ENCODE measurements at regions not wholly inside any gene's neighbourhood (a gene's known extent, or its start where the extent isn't known, plus 50 kb on each side); places are given as distances from the start of the nearest gene placed in this dataset.

DNA sequence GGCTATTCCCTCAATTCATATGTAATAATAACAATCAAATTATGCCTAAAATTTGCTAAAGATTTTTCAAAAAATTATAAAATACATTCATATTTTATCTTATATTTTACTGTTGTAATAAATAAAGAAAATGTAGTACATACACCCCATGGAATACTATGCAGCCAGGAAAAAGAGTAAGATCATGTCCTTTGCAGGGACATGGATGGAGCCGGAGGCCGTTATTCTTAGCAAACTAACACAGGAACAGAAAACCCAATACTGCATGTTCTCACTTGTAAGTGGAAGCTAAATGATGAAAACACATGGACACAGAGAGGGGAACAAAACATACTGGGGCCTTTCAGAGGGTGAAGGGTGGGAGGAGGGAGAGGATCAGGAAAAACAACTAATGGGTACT lies 584.2 kb upstream of the MMS22L start:
- TF ChIP-seq, protein P1, sequence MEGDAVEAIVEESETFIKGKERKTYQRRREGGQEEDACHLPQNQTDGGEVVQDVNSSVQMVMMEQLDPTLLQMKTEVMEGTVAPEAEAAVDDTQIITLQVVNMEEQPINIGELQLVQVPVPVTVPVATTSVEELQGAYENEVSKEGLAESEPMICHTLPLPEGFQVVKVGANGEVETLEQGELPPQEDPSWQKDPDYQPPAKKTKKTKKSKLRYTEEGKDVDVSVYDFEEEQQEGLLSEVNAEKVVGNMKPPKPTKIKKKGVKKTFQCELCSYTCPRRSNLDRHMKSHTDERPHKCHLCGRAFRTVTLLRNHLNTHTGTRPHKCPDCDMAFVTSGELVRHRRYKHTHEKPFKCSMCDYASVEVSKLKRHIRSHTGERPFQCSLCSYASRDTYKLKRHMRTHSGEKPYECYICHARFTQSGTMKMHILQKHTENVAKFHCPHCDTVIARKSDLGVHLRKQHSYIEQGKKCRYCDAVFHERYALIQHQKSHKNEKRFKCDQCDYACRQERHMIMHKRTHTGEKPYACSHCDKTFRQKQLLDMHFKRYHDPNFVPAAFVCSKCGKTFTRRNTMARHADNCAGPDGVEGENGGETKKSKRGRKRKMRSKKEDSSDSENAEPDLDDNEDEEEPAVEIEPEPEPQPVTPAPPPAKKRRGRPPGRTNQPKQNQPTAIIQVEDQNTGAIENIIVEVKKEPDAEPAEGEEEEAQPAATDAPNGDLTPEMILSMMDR (IDR thresholded peaks at IDR 0.05 in 2 of 3, conservative IDR thresholded peaks at IDR 0.05 in 1 of 3; ENCODE audit: borderline replicate concordance in 1 of 3, insufficient read depth in 1 of 3, low read depth in 2 of 3, low read length in 2 of 3) = no peak
- TF ChIP-seq, protein P2, sequence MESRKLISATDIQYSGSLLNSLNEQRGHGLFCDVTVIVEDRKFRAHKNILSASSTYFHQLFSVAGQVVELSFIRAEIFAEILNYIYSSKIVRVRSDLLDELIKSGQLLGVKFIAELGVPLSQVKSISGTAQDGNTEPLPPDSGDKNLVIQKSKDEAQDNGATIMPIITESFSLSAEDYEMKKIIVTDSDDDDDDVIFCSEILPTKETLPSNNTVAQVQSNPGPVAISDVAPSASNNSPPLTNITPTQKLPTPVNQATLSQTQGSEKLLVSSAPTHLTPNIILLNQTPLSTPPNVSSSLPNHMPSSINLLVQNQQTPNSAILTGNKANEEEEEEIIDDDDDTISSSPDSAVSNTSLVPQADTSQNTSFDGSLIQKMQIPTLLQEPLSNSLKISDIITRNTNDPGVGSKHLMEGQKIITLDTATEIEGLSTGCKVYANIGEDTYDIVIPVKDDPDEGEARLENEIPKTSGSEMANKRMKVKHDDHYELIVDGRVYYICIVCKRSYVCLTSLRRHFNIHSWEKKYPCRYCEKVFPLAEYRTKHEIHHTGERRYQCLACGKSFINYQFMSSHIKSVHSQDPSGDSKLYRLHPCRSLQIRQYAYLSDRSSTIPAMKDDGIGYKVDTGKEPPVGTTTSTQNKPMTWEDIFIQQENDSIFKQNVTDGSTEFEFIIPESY (IDR thresholded peaks at IDR 0.05; ENCODE audit: extremely low read depth, insufficient replicate concordance, low read length) = no peak
- no peak for TF ChIP-seq EZH2phosphoT487 (IDR thresholded peaks at IDR 0.05; ENCODE audit: borderline replicate concordance)
- TF ChIP-seq, protein P3, sequence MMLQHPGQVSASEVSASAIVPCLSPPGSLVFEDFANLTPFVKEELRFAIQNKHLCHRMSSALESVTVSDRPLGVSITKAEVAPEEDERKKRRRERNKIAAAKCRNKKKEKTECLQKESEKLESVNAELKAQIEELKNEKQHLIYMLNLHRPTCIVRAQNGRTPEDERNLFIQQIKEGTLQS (IDR thresholded peaks at IDR 0.05) = no peak
- no peak for TF ChIP-seq ZNF274 (IDR thresholded peaks at IDR 0.05; ENCODE audit: low read depth, low read length)
- TF ChIP-seq POLR2A (IDR thresholded peaks at IDR 0.05; ENCODE audit: borderline replicate concordance, extremely low read depth, insufficient read depth, insufficient read length) = no peak
- no peak for TF ChIP-seq TCF7L2 (IDR thresholded peaks at IDR 0.05; ENCODE audit: borderline replicate concordance, extremely low read depth, insufficient read depth, insufficient read length)
- no peak for TF ChIP-seq POLR2AphosphoS5 (IDR thresholded peaks at IDR 0.05; ENCODE audit: low read depth, low read length)
- TF ChIP-seq, protein P4, sequence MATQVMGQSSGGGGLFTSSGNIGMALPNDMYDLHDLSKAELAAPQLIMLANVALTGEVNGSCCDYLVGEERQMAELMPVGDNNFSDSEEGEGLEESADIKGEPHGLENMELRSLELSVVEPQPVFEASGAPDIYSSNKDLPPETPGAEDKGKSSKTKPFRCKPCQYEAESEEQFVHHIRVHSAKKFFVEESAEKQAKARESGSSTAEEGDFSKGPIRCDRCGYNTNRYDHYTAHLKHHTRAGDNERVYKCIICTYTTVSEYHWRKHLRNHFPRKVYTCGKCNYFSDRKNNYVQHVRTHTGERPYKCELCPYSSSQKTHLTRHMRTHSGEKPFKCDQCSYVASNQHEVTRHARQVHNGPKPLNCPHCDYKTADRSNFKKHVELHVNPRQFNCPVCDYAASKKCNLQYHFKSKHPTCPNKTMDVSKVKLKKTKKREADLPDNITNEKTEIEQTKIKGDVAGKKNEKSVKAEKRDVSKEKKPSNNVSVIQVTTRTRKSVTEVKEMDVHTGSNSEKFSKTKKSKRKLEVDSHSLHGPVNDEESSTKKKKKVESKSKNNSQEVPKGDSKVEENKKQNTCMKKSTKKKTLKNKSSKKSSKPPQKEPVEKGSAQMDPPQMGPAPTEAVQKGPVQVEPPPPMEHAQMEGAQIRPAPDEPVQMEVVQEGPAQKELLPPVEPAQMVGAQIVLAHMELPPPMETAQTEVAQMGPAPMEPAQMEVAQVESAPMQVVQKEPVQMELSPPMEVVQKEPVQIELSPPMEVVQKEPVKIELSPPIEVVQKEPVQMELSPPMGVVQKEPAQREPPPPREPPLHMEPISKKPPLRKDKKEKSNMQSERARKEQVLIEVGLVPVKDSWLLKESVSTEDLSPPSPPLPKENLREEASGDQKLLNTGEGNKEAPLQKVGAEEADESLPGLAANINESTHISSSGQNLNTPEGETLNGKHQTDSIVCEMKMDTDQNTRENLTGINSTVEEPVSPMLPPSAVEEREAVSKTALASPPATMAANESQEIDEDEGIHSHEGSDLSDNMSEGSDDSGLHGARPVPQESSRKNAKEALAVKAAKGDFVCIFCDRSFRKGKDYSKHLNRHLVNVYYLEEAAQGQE (IDR thresholded peaks at IDR 0.05; ENCODE audit: low read depth) = no peak

All from HCT116 (cell line).